ENCODE measurements at regions not wholly inside any gene's neighbourhood (a gene's known extent, or its start where the extent isn't known, plus 50 kb on each side); places are given as distances from the start of the nearest gene placed in this dataset.

GRCh38 chr5:106093134-106093533, 1577.6 kb downstream of the EFNA5 start:
- Histone ChIP-seq H3K27me3 (no peaks in the 10 kb centered on the region), H3K4me1 (no peaks in the 10 kb centered on the region), H3K36me3 (no peaks in the 10 kb centered on the region), H3K4me3 (no peak overlapping the region), H3K27ac (no peak overlapping the region), H3K9me3 (no peaks in the 10 kb centered on the region)
- TF ChIP-seq POLR2A (IDR thresholded peaks at IDR 0.05) (no peak), CTCF (IDR thresholded peaks at IDR 0.05) (no peak)
- intact Hi-C loops (cut with DNase I) = no loop called here
- WGBS (ENCODE audit: insufficient coverage, low coverage, low lambda C conversion rate, missing lambda C conversion rate) = no CpG with 5 or more reads among the region's 1 CpG
- DNase-seq = no peak
- ATAC-seq = no peak

GRCh38 chr5:106092455-106092854, 1578.3 kb downstream of the EFNA5 start:
- ATAC-seq (no peak), DNase-seq (no peak)
- H3K27ac ChIP-seq = no peak overlapping the region
- H3K4me3 ChIP-seq = no peak overlapping the region
- H3K9me3 ChIP-seq = no peaks in the 10 kb centered on the region
- no peaks in the 10 kb centered on the region for H3K27me3 ChIP-seq
- 27% methylated on average over 1 of the region's 1 CpG for WGBS (ENCODE audit: insufficient coverage, low coverage, low lambda C conversion rate, missing lambda C conversion rate)
- TF ChIP-seq POLR2A (IDR thresholded peaks at IDR 0.05) (no peak), CTCF (IDR thresholded peaks at IDR 0.05) (no peak)
- intact Hi-C loops (cut with DNase I) = no loop called here
- H3K36me3 ChIP-seq = no peaks in the 10 kb centered on the region
- H3K4me1 ChIP-seq = no peaks in the 10 kb centered on the region

GRCh38 chr5:106089073-106089472, 1581.7 kb downstream of the EFNA5 start:
- intact Hi-C loops (cut with DNase I) = no loop called here
- no peaks in the 10 kb centered on the region for H3K9me3 ChIP-seq
- no peaks in the 10 kb centered on the region for H3K27me3 ChIP-seq

GRCh38 chr5:106088462-106088861, 1582.3 kb downstream of the EFNA5 start:
- Histone ChIP-seq H3K4me1 (no peaks in the 10 kb centered on the region), H3K9me3 (no peaks in the 10 kb centered on the region), H3K27ac (no peak overlapping the region), H3K27me3 (peaks cover 0 to 3% of the 10 kb centered on the region in 2 donors), H3K36me3 (no peaks in the 10 kb centered on the region), H3K4me3 (no peak overlapping the region)
- TF ChIP-seq CTCF (IDR thresholded peaks at IDR 0.05) (no peak), POLR2A (IDR thresholded peaks at IDR 0.05) (no peak)
- intact Hi-C loops (cut with DNase I) = no loop called here
- no peak for ATAC-seq
- no peak for DNase-seq

More at GRCh38 chr5:106089073-106089472, 1581.7 kb downstream of the EFNA5 start:
- H3K4me1 ChIP-seq = no peaks in the 10 kb centered on the region
- H3K4me3 ChIP-seq = no peak overlapping the region
- H3K36me3 ChIP-seq = no peaks in the 10 kb centered on the region
- ATAC-seq (no peak), DNase-seq (no peak)
- TF ChIP-seq CTCF (IDR thresholded peaks at IDR 0.05) (no peak), POLR2A (IDR thresholded peaks at IDR 0.05) (no peak)
- H3K27ac ChIP-seq = no peak overlapping the region

- Histone ChIP-seq H3K27me3 (peaks cover 0 to 5% of the 10 kb centered on the region in 2 donors), H3K36me3 (no peaks in the 10 kb centered on the region), H3K4me3 (no peak overlapping the region), H3K9me3 (no peaks in the 10 kb centered on the region), H3K4me1 (no peaks in the 10 kb centered on the region), H3K27ac (no peak overlapping the region)
- TF ChIP-seq CTCF (IDR thresholded peaks at IDR 0.05) = no peak
- no peak for TF ChIP-seq POLR2A (IDR thresholded peaks at IDR 0.05)
- ATAC-seq (no peak), DNase-seq (no peak)
- WGBS (ENCODE audit: insufficient coverage, low coverage, low lambda C conversion rate, missing lambda C conversion rate) = 22% methylated on average over 2 of the region's 2 CpGs
- intact Hi-C loops (cut with DNase I) = no loop called here
Measured at GRCh38 chr5:106086352-106086751, 1584.4 kb downstream of the EFNA5 start.

Data from right lobe of liver (tissue), 6 donors.